GM12874 (cell line): ENCODE measurements at regions not wholly inside any gene's neighbourhood (a gene's known extent, or its start where the extent isn't known, plus 50 kb on each side); places are given as distances from the start of the nearest gene placed in this dataset.

Experiments
- TF ChIP-seq, protein P1 (sequence below): IDR thresholded peaks from 2 replicates; pipeline ENCODE4 v1.5.1; 2011; ENCODE audit warnings: low read depth, mild to moderate bottlenecking, control low read depth, low read length, moderate library complexity; ENCODE audit not compliant: insufficient read depth

DNA sequence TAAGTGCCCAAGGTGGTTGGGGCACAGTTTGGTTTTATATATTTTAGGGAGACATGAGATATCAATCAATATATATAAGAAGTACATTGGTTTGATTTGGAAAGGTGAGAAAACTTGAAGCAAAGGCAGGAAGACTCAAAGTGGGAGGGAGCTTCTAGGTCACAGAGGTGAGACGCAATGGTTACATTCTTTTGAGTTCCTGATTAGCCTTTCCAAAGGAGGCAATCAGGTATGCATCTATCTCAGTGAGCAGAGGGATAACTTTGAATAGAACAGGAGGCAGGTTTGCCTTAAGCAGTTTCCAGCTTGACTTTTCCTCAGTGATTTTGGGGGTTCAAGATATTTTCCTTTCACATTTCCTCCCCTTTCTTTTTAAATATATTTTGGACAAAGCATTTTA lies 58.0 kb upstream of the SLC35F1 start:
- TF ChIP-seq, protein P1, sequence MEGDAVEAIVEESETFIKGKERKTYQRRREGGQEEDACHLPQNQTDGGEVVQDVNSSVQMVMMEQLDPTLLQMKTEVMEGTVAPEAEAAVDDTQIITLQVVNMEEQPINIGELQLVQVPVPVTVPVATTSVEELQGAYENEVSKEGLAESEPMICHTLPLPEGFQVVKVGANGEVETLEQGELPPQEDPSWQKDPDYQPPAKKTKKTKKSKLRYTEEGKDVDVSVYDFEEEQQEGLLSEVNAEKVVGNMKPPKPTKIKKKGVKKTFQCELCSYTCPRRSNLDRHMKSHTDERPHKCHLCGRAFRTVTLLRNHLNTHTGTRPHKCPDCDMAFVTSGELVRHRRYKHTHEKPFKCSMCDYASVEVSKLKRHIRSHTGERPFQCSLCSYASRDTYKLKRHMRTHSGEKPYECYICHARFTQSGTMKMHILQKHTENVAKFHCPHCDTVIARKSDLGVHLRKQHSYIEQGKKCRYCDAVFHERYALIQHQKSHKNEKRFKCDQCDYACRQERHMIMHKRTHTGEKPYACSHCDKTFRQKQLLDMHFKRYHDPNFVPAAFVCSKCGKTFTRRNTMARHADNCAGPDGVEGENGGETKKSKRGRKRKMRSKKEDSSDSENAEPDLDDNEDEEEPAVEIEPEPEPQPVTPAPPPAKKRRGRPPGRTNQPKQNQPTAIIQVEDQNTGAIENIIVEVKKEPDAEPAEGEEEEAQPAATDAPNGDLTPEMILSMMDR, result no peak
